Putamen (tissue), 1 donor: ENCODE measurements at regions not wholly inside any gene's neighbourhood (a gene's known extent, or its start where the extent isn't known, plus 50 kb on each side); places are given as distances from the start of the nearest gene placed in this dataset.
"Not testable (repeated sequence)": the region's sequence is repeated elsewhere in the genome, so short reads cannot be mapped to it uniquely, and the experiment has no call there.

ENCODE experiments used
- DNase-seq: peaks from one replicate; pipeline ENCODE4 v3.0.0-alpha.2; 2016; ENCODE audit warnings: low spot score

DNA sequence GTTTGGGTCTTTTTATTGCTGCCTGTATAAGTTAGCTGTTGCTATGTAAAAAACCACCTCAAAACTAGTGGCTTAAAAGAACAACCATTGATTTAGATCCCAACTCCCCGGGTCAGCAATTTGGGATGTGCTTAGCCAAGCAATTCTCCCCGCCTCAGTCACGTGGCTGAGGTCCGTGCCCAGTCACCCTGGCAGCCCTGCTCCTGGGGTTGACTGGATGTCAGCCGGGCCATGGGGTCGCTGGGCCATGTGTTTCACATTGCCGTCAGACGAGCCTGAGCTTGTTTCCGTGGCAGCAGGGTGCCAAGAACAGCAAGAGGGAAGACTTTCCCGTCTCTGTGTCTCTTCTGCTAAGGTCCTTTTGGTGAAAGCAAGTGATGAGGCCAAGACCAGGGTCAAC lies 345.7 kb upstream of the FAT1 start:
- no peak for DNase-seq

DNA sequence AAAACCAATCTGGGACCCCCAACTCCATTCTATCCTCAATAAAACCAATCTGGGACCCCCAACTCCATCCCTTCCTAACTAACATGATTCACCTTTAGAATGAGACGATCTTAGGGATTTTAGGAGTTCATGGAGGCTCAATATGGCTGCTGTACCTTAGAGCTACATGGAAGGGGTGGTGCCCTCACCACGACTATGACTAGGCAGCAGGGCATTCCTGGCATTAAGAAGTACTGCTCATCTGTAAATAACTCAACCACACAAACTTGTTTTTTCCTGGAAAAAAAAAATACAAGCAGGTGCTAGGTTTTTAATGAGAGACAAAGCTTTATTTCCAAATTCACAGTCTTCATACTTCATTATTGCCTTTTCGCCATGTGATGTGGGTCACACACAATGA lies 346.5 kb upstream of the FAT1 start:
- DNase-seq, result no peak

DNA sequence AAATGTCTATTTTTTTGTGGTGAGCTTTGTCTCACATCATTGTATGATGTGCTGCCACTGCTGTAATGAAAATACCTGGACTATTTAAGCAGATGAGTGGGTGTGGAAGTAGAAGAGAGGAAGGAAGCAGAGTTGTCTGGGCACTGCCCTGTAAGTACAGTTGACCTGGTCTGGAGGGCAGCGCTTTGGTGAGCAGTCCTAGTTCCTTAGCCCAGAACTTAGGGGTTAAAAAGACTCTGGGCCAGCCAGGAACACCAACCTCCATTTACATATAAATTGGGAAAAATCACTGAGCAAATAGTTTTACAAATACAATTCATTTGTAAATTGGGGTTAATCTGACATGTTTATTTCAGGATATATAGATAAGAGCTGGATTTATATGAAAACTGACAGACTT lies 347.1 kb upstream of the FAT1 start:
- no peak for DNase-seq

- DNase-seq, result no peak
Measured at GRCh38 chr4:187071946-187072600, 348.4 kb upstream of the FAT1 start.

DNA sequence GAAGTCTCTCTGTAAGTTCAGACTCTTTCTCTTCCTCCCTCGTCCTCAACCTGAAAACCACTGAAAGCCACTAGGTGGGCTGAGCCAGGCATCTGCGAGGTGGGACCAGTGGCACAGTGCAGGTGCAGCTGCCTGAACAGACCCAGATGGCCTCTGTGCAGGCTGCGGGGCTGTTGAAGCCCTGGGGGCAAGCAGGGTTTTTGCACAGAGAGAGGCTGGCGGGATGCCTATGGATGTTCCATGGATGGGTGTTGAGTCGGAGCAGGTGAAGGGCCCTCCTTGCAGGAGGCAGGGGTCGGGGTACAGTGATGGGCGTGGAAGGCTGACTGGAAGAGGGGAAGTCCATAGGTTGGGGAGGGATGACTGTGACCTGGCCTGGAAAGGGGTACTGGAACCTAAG lies 350.2 kb upstream of the FAT1 start:
- DNase-seq, result no peak

GRCh38 chr4:187075514-187075913 lies 351.9 kb upstream of the FAT1 start:
- no peak for DNase-seq

GRCh38 chr4:187077744-187078401 lies 354.2 kb upstream of the FAT1 start:
- no peak for DNase-seq

DNA sequence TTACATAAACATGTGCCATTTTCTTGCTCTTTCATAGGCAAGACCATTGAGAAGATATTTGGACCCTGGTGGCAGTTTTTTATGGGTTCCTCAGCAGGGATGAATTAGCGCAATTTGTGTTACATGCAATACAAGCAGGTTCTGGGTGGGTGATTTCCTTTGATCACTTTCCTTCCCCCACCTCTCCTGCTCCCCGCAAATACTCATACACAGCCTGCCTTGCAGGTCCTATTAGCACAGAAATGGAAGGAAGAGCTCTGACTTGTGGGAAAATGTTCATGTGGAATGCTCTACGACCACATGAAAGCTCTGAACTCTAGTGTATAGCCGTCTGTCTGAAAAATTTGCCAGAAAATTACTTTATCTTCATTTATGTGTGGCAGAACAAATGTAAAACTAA lies 361.0 kb upstream of the FAT1 start:
- DNase-seq, result no peak

GRCh38 chr4:187085339-187085738 lies 361.7 kb upstream of the FAT1 start:
- no peak for DNase-seq

GRCh38 chr4:187086151-187086550 lies 362.5 kb upstream of the FAT1 start:
- no peak for DNase-seq

DNA sequence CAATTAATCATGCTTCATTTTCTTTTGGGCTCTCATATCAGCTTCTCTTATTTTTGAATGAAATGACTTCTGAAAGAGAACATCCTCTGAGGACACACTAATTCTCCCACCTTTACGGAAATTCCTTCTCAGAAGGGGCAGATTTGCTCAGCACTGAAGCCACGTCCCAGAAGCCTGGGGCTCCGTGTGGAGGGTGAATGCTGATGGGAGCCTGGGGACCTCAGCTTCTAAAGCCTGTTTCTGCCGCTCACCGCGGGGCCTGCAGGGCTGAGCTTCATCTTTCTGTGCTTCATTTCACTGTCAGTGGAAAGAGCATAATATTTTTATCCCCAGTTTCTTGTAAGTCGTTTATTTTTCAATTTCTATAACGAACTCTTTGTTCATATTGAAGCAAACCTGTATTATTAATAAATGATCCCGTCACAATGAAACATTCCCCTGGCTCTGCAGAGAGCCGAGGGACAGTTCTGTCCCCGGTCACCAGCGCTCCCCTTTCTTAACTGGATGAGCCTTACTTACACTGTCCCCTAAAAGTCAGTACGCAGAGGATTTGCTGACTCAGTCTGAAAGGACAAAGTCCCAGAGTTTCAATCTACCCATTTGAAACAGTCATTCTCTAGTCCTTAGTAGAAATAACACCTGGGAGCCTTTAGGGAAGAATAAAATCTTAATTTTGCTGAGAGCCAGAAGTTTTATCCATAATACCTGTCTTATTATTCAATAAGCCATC lies 364.6 kb upstream of the FAT1 start:
- no peak for DNase-seq

GRCh38 chr4:187090401-187090800 lies 366.7 kb upstream of the FAT1 start:
- no peak for DNase-seq

- not testable (repeated sequence) for DNase-seq
Measured at GRCh38 chr4:187090832-187091231, 367.2 kb upstream of the FAT1 start.

GRCh38 chr4:187094144-187094543 lies 370.5 kb upstream of the FAT1 start:
- DNase-seq, result no peak

DNA sequence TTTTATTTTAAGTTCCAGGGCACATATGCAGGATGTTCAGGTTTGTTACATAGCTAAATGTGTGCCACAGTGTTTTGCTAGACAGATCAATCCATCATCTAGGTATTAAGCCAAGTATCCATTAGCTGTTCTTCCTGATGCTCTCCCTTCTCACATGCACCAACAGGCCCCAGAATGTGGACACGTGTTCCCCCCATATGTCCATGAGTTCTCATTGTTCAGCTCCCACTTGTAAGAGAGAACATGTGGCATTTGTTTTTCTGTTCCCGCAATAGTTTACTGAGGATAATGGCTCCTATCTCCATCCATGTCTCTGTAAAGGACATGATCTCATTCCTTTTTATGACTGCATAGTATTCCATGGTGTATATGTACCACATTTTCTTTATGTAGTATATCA lies 374.8 kb upstream of the FAT1 start:
- DNase-seq, result no peak

DNA sequence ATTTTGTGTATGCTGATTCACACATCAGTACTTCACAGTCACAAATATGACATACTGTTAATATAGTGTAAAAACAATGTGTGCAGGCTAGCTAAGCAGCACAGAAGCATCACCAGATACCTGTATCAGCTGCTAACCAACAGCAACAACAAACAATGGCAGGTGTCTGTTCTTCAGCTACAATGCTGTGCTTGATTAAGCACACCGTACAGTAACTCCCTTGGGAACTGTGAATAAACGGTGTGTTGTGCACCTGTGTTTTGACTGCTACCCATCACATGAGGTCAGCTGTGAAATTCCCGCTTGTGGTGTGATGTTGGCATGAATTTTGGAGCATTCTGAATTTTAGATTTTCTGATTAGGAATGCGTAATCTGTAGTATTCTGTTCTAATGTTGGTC lies 379.7 kb upstream of the FAT1 start:
- no peak for DNase-seq

- no peak for DNase-seq
Measured at GRCh38 chr4:187108845-187109244, 385.2 kb upstream of the FAT1 start.

- DNase-seq, result no peak
Measured at GRCh38 chr4:187109636-187110035, 386.0 kb upstream of the FAT1 start.

- DNase-seq, result no peak
Measured at GRCh38 chr4:187118166-187118565, 394.5 kb upstream of the FAT1 start.

DNA sequence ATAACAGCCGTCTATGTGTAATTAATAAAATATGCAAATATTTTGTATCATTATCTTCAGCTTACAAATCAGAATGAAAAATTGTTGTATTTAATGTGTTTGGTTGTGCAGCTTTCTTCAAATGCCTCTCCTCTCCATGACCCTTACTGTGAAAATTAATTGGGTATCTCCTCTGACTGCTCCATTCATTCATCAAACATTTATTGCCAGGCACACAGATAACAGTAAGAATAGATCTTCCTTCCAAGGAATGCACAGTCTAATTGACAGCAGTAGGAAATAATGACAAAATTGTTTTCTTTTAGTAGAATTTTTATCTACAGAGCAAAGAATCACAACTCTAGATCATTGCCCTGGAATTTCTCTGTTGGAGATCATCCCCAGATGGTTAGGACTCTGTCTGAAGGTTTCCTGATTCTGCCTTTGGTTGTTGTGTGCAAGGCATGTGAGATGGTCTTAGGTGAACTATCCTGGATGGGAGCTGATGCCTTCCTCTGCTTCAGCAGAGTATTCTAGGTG lies 395.0 kb upstream of the FAT1 start:
- DNase-seq, result no peak

GRCh38 chr4:187124331-187124730 lies 400.7 kb upstream of the FAT1 start:
- DNase-seq, result no peak

GRCh38 chr4:187125062-187125461 lies 401.4 kb upstream of the FAT1 start:
- DNase-seq, result no peak

- DNase-seq, result no peak
Measured at GRCh38 chr4:187127456-187127855, 403.8 kb upstream of the FAT1 start.
